ENCODE measurements at regions not wholly inside any gene's neighbourhood (a gene's known extent, or its start where the extent isn't known, plus 50 kb on each side); places are given as distances from the start of the nearest gene placed in this dataset.

- no peak for TF ChIP-seq POLR2AphosphoS5 (IDR thresholded peaks at IDR 0.05; ENCODE audit: low read depth, low read length)
- no peak for TF ChIP-seq TAF1 (IDR thresholded peaks at IDR 0.05; ENCODE audit: borderline replicate concordance, insufficient read depth, low read length)
These were observed 234.4 kb upstream of the TMC3 start for GRCh38 chr15:81608309-81608829.

Data from PFSK-1 (cell line).